Heart left ventricle (tissue), 13 donors: ENCODE measurements at regions not wholly inside any gene's neighbourhood (a gene's known extent, or its start where the extent isn't known, plus 50 kb on each side); places are given as distances from the start of the nearest gene placed in this dataset.

Source experiments
- CTCF ChIP-seq, 12 donors: fragments of 200-600 bp; sonication (generic) in 4 of 12; IDR thresholded peaks; one replicate each; pipeline versions ENCODE4 v1.5.0 to v1.8.0; 2018 to 2022; ENCODE audit warnings: antibody characterized with exemption in 12 of 12, mild to moderate bottlenecking in 5 of 12
- POLR2A ChIP-seq, 2 donors: fragments of 450-650 bp; IDR thresholded peaks; one replicate each; pipeline ENCODE4 v1.6.1; 2017; ENCODE audit warnings: antibody characterized with exemption in 2 of 2, mild to moderate bottlenecking in 2 of 2, moderate library complexity in 2 of 2
- donor health status: ischemic (EF 13 %, LVEDD 7.1; RV severe dilation, severe dysfunction).
- donor health status: DM: no; HTN: yes; CAD: no.
- donor health status: DM: no; HTN: no; CAD: no.
- donor health status: ischemic (EF 25% LVEDD 6.9; RV normal size, moderate dysfunction).
- donor health status: ischemic (EF 25% LVEDD 5.7; RV mildly dilated, moderate dysfunction).
- donor health status: ischemic (EF 35%, LVEDD 5.7; RV mildly dilated, moderate dysfunction).
- donor health status: nonischemic (EF 11% LVEDD 7.7; RV severe dilation, severe dysfunction).
- donor health status: DM: yes; HTN: yes; CAD: no.
- donor health status: PGD.
- donor health status: ischemic (EF 29% LVEDD 5.4; RV normal size, mild dysfunction).
- donor health status: nonischemic (EF 23%, LVEDD 6.1; RV moderate dilation, normal function).

DNA sequence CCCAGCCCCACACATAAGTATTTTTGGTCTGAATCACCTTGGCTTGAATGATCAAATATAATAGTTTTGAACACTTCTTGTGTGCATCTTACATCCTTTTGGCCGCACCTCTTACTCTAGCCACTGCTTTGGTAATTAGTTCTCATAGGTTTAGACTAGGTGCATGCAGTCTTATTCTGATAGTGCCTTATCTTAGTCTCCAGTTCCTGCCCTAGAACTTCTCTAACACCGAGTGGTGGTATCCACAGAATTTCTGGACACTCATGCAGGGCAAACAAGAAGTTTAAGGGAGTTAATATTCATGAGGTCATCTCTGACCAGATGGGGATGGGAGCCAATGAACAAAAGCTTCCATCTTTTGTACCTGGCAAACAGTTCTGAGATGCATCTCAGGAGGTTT, 77.5 kb upstream of the AKIRIN2 start:
- TF ChIP-seq CTCF (IDR thresholded peaks at IDR 0.05): no peak
- TF ChIP-seq POLR2A (IDR thresholded peaks at IDR 0.05): no peak
